Neural cell (in vitro differentiated cells): ENCODE measurements at regions not wholly inside any gene's neighbourhood (a gene's known extent, or its start where the extent isn't known, plus 50 kb on each side); places are given as distances from the start of the nearest gene placed in this dataset.

Source experiments
- H2AFZ ChIP-seq: fragments of 200-600, 300-800 bp; sonication (generic), shearing (Covaris generic); 2 replicates; pipeline ENCODE4 v1.6.0; 2014; ENCODE audit warnings: low read depth, mild to moderate bottlenecking, antibody characterized with exemption, low read length, moderate library complexity
- H3F3A ChIP-seq: fragments of 200-600 bp; shearing (Covaris generic); 2 replicates; pipeline ENCODE4 v1.6.1; 2016; ENCODE audit warnings: mild to moderate bottlenecking, moderate library complexity, mixed read lengths, antibody characterized with exemption, low read length; ENCODE audit not compliant: insufficient read depth, poor library complexity, severe bottlenecking
- H3K27ac ChIP-seq: fragments of 200-600, 300-800 bp; sonication (generic), shearing (Covaris generic); 2 replicates; pipeline ENCODE4 v1.5.1; 2014; ENCODE audit warnings: mild to moderate bottlenecking, low read length, moderate library complexity
- H3K27me3 ChIP-seq: fragments of 300-800, 200-600 bp; sonication (generic), shearing (Covaris generic); 2 replicates; pipeline ENCODE4 v1.6.0; 2014; ENCODE audit warnings: mild to moderate bottlenecking, low read depth, low read length, moderate library complexity; ENCODE audit not compliant: insufficient read depth
- H3K36me3 ChIP-seq: fragments of 300-800, 200-600 bp; sonication (generic), shearing (Covaris generic); 2 replicates; pipeline ENCODE4 v1.5.1; 2014; ENCODE audit warnings: mild to moderate bottlenecking, antibody characterized with exemption, low read length, moderate library complexity; ENCODE audit not compliant: insufficient read depth
- H3K4me2 ChIP-seq: fragments of 300-800, 200-600 bp; sonication (generic), shearing (Covaris generic); 2 replicates; pipeline ENCODE4 v1.6.0; 2014; ENCODE audit warnings: mild to moderate bottlenecking, low read length
- H3K4me3 ChIP-seq: fragments of 300-800, 200-600 bp; sonication (generic), shearing (Covaris generic); 2 replicates; pipeline ENCODE4 v1.5.1; 2014; ENCODE audit warnings: mild to moderate bottlenecking, low read length, moderate library complexity
- H3K79me2 ChIP-seq: fragments of 200-600 bp; shearing (Covaris generic); replicated peaks from 2 replicates; pipeline ENCODE4 v1.6.0; 2014; ENCODE audit warnings: mild to moderate bottlenecking, low read length, moderate library complexity; ENCODE audit not compliant: insufficient read depth
- H3K9ac ChIP-seq: fragments of 300-800, 200-600 bp; sonication (generic), shearing (Covaris generic); 2 replicates; pipeline ENCODE4 v1.6.1; 2016; ENCODE audit warnings: mild to moderate bottlenecking, low read length, mixed read lengths
- H3K9me2 ChIP-seq: fragments of 200-600 bp; shearing (Covaris generic); 2 replicates; pipeline ENCODE4 v1.6.1; 2016; ENCODE audit warnings: mild to moderate bottlenecking, low read length, mixed read lengths; ENCODE audit not compliant: insufficient read depth
- H3K9me3 ChIP-seq: fragments of 200-600, 300-800 bp; sonication (generic), shearing (Covaris generic); 2 replicates; pipeline ENCODE4 v1.6.1; 2016; ENCODE audit warnings: mild to moderate bottlenecking, mixed run types, low read length, moderate library complexity, mixed read lengths
- H4K20me1 ChIP-seq: fragments of 200-600 bp; shearing (Covaris generic); 2 replicates; pipeline ENCODE4 v1.6.1; 2016; ENCODE audit warnings: mild to moderate bottlenecking, mixed run types; ENCODE audit not compliant: insufficient read depth
- CTCF ChIP-seq: fragments of 450-650 bp; IDR thresholded peaks from 2 replicates; pipeline ENCODE4 v1.5.1; 2014; ENCODE audit warnings: antibody characterized with exemption, mild to moderate bottlenecking, moderate library complexity; ENCODE audit not compliant: poor library complexity, severe bottlenecking
- EP300 ChIP-seq: fragments of 450-650 bp; conservative IDR thresholded peaks from 2 replicates; pipeline ENCODE4 v1.6.1; 2014; ENCODE audit warnings: antibody characterized with exemption, mild to moderate bottlenecking, moderate library complexity; ENCODE audit not compliant: poor library complexity, severe bottlenecking
- EZH2 ChIP-seq: fragments of 200-600, 300-800 bp; shearing (Covaris generic), sonication (generic); IDR thresholded peaks from 2 replicates; pipeline ENCODE4 v1.6.1; 2014; ENCODE audit warnings: antibody characterized with exemption, low read length, borderline replicate concordance, mild to moderate bottlenecking; ENCODE audit not compliant: insufficient read depth, poor library complexity, severe bottlenecking
- MXI1 ChIP-seq: fragments of 450-650 bp; conservative IDR thresholded peaks from 2 replicates; pipeline ENCODE4 v1.6.1; 2014; ENCODE audit warnings: antibody characterized with exemption, mild to moderate bottlenecking; ENCODE audit not compliant: poor library complexity, severe bottlenecking
- POLR2AphosphoS5 ChIP-seq: IDR thresholded peaks from 2 replicates; pipeline ENCODE4 v1.6.1; 2012
- RAD21 ChIP-seq: fragments of 450-650 bp; conservative IDR thresholded peaks from 2 replicates; pipeline ENCODE4 v1.6.1; 2014; ENCODE audit warnings: antibody characterized with exemption, mild to moderate bottlenecking, moderate library complexity
- REST ChIP-seq: IDR thresholded peaks from 2 replicates; pipeline ENCODE4 v1.6.1; 2012; ENCODE audit warnings: borderline replicate concordance
- SMC3 ChIP-seq: fragments of 450-650 bp; conservative IDR thresholded peaks from 2 replicates; pipeline ENCODE4 v1.6.1; 2014; ENCODE audit warnings: antibody characterized with exemption, mild to moderate bottlenecking, moderate library complexity; ENCODE audit not compliant: poor library complexity
- TAF1 ChIP-seq: IDR thresholded peaks from 2 replicates; pipeline ENCODE4 v1.6.1; 2012; ENCODE audit warnings: low read depth

- no peaks in the 10 kb centered on the region for H3F3A ChIP-seq
- H3K36me3 ChIP-seq, result no peaks in the 10 kb centered on the region
- H3K9me3 ChIP-seq, result no peaks in the 10 kb centered on the region
- no peak overlapping the region for H3K9ac ChIP-seq
- H3K4me3 ChIP-seq, result no peak overlapping the region
- H3K79me2 ChIP-seq, result no peaks in the 10 kb centered on the region
- no peaks in the 10 kb centered on the region for H4K20me1 ChIP-seq
- no peaks in the 10 kb centered on the region for H3K27me3 ChIP-seq
- H3K27ac ChIP-seq, result no peak overlapping the region
- H3K9me2 ChIP-seq, result no peaks in the 10 kb centered on the region
- TF ChIP-seq REST (no peak), SMC3 (no peak), POLR2AphosphoS5 (no peak), MXI1 (no peak), CTCF (no peak), EZH2 (no peak), RAD21 (no peak), EP300 (no peak), TAF1 (no peak)
- H3K4me2 ChIP-seq, result no peak overlapping the region
- H2AFZ ChIP-seq, result no peak overlapping the region
Observed at GRCh38 chr4:25547343-25547742, 108.3 kb upstream of the SLC34A2 start.

DNA sequence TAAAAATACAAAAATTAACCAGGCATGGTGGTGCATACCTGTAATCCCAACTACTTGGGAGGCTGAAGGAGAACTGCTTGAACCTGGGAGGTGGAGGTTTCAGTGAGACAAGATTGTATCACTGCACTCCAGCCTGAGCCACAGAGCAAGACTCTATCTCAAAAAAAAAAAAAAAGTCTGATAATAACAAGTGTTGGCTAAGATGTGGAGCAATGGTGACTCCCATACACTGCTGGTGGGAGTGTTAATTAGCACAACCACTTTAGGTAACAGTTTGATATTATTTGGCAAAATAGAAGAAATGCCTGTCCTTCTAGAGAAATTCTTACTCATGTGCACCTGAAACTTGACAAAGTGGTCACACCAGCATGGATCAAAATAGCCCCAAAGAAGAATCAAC lies 106.2 kb upstream of the SLC34A2 start:
- Histone ChIP-seq H3K9ac (no peak overlapping the region), H2AFZ (no peak overlapping the region), H3F3A (no peaks in the 10 kb centered on the region), H4K20me1 (no peaks in the 10 kb centered on the region), H3K4me2 (no peak overlapping the region), H3K36me3 (no peaks in the 10 kb centered on the region), H3K9me3 (no peaks in the 10 kb centered on the region), H3K4me3 (no peak overlapping the region), H3K27ac (no peak overlapping the region), H3K27me3 (no peaks in the 10 kb centered on the region), H3K9me2 (no peaks in the 10 kb centered on the region), H3K79me2 (no peaks in the 10 kb centered on the region)
- TF ChIP-seq EP300 (no peak), TAF1 (no peak), EZH2 (no peak), POLR2AphosphoS5 (no peak), RAD21 (no peak), SMC3 (no peak), MXI1 (no peak), CTCF (no peak), REST (no peak)
